ENCODE measurements at regions not wholly inside any gene's neighbourhood (a gene's known extent, or its start where the extent isn't known, plus 50 kb on each side); places are given as distances from the start of the nearest gene placed in this dataset.
A peak's percentile ranks its signal among the peaks of the same experiment; 100 is the strongest.

- no peak overlapping the region for H3K4me3 ChIP-seq (ENCODE audit: low read length)
- no peak for DNase-seq (ENCODE audit: low read depth)
- TF ChIP-seq CTCF (IDR thresholded peaks at IDR 0.05; ENCODE audit: insufficient read depth, low read depth, low read length, missing control alignments) = no peak
Measured at GRCh38 chr9:86555661-86556060, 201.5 kb upstream of the TUT7 start.

GRCh38 chr9:86550401-86550800 is 196.2 kb upstream of the TUT7 start:
- no peak for DNase-seq (ENCODE audit: low read depth)
- TF ChIP-seq CTCF (IDR thresholded peaks at IDR 0.05; ENCODE audit: insufficient read depth, low read depth, low read length, missing control alignments) = no peak
- H3K4me3 ChIP-seq (ENCODE audit: low read length) = no peak overlapping the region

- no peak for DNase-seq (ENCODE audit: low read depth)
- H3K4me3 ChIP-seq (ENCODE audit: low read length) = no peak overlapping the region
- TF ChIP-seq CTCF (IDR thresholded peaks at IDR 0.05; ENCODE audit: insufficient read depth, low read depth, low read length, missing control alignments) = no peak
Measured at GRCh38 chr9:86549920-86550319, 195.7 kb upstream of the TUT7 start.

GRCh38 chr9:86549401-86549811 is 195.2 kb upstream of the TUT7 start:
- TF ChIP-seq CTCF (IDR thresholded peaks at IDR 0.05; ENCODE audit: insufficient read depth, low read depth, low read length, missing control alignments) = no peak
- H3K4me3 ChIP-seq (ENCODE audit: low read length) = no peak overlapping the region
- DNase-seq (ENCODE audit: low read depth) = peak; percentile 15

GRCh38 chr9:86548220-86548619 is 194.0 kb upstream of the TUT7 start:
- no peak for DNase-seq (ENCODE audit: low read depth)
- no peak overlapping the region for H3K4me3 ChIP-seq (ENCODE audit: low read length)
- no peak for TF ChIP-seq CTCF (IDR thresholded peaks at IDR 0.05; ENCODE audit: insufficient read depth, low read depth, low read length, missing control alignments)

GRCh38 chr9:86547571-86547970 is 193.4 kb upstream of the TUT7 start:
- H3K4me3 ChIP-seq (ENCODE audit: low read length) = no peak overlapping the region
- no peak for TF ChIP-seq CTCF (IDR thresholded peaks at IDR 0.05; ENCODE audit: insufficient read depth, low read depth, low read length, missing control alignments)
- no peak for DNase-seq (ENCODE audit: low read depth)

GRCh38 chr9:86546712-86547111 is 192.5 kb upstream of the TUT7 start:
- no peak for DNase-seq (ENCODE audit: low read depth)
- TF ChIP-seq CTCF (IDR thresholded peaks at IDR 0.05; ENCODE audit: insufficient read depth, low read depth, low read length, missing control alignments) = no peak
- H3K4me3 ChIP-seq (ENCODE audit: low read length) = no peak overlapping the region

All from epithelial cell of esophagus (primary cell).